Ascending aorta (tissue), 2 donors: ENCODE measurements at regions not wholly inside any gene's neighbourhood (a gene's known extent, or its start where the extent isn't known, plus 50 kb on each side); places are given as distances from the start of the nearest gene placed in this dataset.

ENCODE experiments used
- DNase-seq, 2 donors: peaks; one replicate each; pipeline ENCODE4 v3.0.0-alpha.2; 2019; ENCODE audit warnings: low spot score in 2 of 2
- H3K27ac ChIP-seq, 2 donors: fragments of 200-600 bp; sonication (generic); one replicate each; pipeline ENCODE4 v1.5.1; 2016 to 2017; ENCODE audit warnings: mild to moderate bottlenecking in 1 of 2
- H3K27me3 ChIP-seq: fragments of 200-600 bp; sonication (generic); one replicate; pipeline ENCODE4 v1.5.1; 2017
- H3K36me3 ChIP-seq, 2 donors: fragments of 200-600 bp; sonication (generic); one replicate each; pipeline ENCODE4 v1.5.1; 2016
- H3K4me1 ChIP-seq, 2 donors: fragments of 200-600 bp; sonication (generic); one replicate each; pipeline ENCODE4 v1.5.1; 2016 to 2017; ENCODE audit warnings: mild to moderate bottlenecking in 1 of 2
- H3K4me3 ChIP-seq, 2 donors: fragments of 200-600 bp; sonication (generic); one replicate each; pipeline ENCODE4 v1.5.1; 2016 to 2017; ENCODE audit warnings: mild to moderate bottlenecking in 1 of 2
- H3K9me3 ChIP-seq, 2 donors: fragments of 200-600 bp; sonication (generic); one replicate each; pipeline ENCODE4 v1.5.1; 2016
- CTCF ChIP-seq, 3 experiments: fragments of 200-600 bp in 2 of 3; fragments of 450-650 bp in 1 of 3; sonication (generic) in 2 of 3; IDR thresholded peaks; one replicate each; pipeline ENCODE4 v1.5.1; 2016 to 2019; ENCODE audit warnings: antibody characterized with exemption in 3 of 3, mild to moderate bottlenecking in 1 of 3, moderate library complexity in 1 of 3
- intact Hi-C: fragments of 100-400 bp; cut with DNase I; formaldehyde crosslinking; loops from one replicate; pipeline ENCODE4 v1.15.1; 2023

DNA sequence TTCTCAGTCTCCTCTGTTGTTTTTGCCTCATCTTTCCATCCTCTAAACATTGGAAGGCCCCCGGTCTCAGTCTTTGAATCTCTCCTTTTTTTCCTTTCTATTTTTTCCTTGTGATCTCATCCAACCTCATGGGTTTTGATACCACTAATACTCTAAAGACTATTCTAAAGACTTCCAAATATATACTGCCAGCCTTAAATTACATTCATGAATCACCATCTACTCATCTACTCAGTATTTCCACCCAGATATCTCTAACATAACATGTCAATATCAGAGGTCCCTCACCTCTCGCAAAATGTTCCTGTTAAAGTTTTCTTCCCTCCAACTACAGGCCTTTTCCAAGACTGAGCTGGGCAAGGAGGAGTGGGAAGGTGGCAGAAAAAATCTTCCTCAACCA lies 282.5 kb upstream of the TTC14 start:
- no peak for TF ChIP-seq CTCF (IDR thresholded peaks at IDR 0.05)
- no peak for DNase-seq
- intact Hi-C loops, result no loop called here
- no peak overlapping the region for H3K4me3 ChIP-seq
- no peaks in the 10 kb centered on the region for H3K4me1 ChIP-seq
- no peaks in the 10 kb centered on the region for H3K27me3 ChIP-seq
- H3K36me3 ChIP-seq, result no peaks in the 10 kb centered on the region
- no peak overlapping the region for H3K27ac ChIP-seq
- H3K9me3 ChIP-seq, result no peaks in the 10 kb centered on the region

DNA sequence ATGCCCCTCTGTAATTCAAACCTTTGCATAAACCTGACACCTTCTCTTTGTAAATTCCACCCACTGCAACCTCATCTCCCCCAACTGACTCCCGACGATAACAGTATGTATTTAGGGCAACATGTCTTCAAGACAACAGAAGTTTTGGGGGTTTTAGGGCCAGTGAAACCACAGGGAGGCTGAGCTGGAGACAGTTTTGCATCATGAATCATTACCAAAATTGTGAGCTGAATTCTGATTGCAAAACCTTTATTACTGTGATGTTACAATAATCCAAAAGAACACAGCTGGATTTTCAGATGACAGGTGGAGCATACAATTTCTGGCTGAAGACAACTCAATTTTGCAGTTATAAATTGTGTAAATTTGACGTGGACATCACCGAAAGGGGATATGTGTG lies 281.3 kb upstream of the TTC14 start:
- Histone ChIP-seq H3K4me1 (no peaks in the 10 kb centered on the region), H3K36me3 (no peaks in the 10 kb centered on the region), H3K4me3 (no peak overlapping the region), H3K27me3 (no peaks in the 10 kb centered on the region), H3K9me3 (no peaks in the 10 kb centered on the region), H3K27ac (no peak overlapping the region)
- TF ChIP-seq CTCF (IDR thresholded peaks at IDR 0.05), result no peak
- intact Hi-C loops, result no loop called here
- no peak for DNase-seq

DNA sequence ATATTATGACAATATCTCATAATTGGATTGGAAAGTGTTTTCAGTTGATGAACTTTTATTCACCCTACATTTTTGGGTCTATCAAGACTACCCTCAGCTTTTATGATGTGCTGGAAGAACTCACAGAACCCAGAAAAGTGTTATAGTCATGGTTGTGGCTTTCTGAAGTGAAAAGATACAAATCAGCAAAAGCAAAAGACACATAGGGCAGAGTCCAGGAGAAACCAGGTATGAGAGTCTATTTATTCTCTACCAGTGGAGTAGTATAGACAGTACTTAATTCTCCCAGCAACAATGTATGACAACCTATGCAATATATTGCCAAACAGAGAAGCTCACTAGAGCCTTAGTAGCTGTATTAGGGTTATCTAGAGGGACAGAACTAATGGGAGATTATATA lies 280.4 kb upstream of the TTC14 start:
- Histone ChIP-seq H3K27me3 (no peaks in the 10 kb centered on the region), H3K4me3 (no peak overlapping the region), H3K36me3 (no peaks in the 10 kb centered on the region), H3K4me1 (no peaks in the 10 kb centered on the region), H3K9me3 (no peaks in the 10 kb centered on the region), H3K27ac (no peak overlapping the region)
- no peak for TF ChIP-seq CTCF (IDR thresholded peaks at IDR 0.05)
- DNase-seq, result no peak
- intact Hi-C loops, result no loop called here

DNA sequence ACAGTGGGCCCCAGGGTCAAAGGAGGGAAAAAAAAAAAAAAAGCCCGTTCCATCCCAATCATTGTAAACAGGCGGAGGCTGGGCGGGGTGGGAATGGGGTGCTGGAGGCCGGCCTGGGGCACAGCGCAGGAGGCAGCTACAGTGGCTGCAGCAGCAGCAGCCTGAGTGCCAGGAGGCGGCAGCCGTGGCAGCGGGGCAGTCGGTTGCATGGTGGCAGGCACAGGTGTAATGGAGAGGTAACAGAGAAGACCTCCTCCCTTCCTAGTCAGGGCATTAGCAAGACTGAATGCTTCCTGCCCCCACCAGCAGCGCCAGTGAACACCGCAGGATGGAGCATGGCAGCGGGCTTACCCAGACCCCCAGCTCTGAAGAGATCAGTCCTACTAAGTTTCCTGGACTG lies 279.1 kb upstream of the TTC14 start:
- Histone ChIP-seq H3K27ac (no peak overlapping the region), H3K4me1 (no peaks in the 10 kb centered on the region), H3K4me3 (no peak overlapping the region), H3K27me3 (no peaks in the 10 kb centered on the region), H3K9me3 (no peaks in the 10 kb centered on the region), H3K36me3 (no peaks in the 10 kb centered on the region)
- TF ChIP-seq CTCF (IDR thresholded peaks at IDR 0.05), result no peak
- no peak for DNase-seq
- intact Hi-C loops, result no loop called here

DNA sequence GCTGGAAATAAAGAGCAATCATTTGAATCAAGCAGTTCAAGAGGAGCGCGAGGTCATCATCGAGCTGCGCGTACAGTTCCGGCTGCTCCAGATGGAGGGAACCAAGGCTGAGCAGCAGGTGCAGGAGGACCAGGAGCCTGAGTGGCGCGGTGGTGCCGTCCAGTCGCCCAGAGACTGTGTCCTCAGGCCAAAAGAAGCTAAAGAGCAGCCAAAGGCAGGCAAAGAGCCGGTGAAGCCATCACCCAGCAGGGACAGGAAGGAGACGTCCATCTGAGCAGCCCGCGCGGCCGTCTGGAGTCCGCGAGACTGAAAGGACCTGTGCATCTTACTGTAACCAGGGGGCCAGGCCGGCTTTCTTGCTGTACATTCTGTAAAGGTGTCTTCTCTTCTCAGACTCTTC lies 277.2 kb upstream of the TTC14 start:
- no peak for TF ChIP-seq CTCF (IDR thresholded peaks at IDR 0.05)
- no peak overlapping the region for H3K4me3 ChIP-seq

DNA sequence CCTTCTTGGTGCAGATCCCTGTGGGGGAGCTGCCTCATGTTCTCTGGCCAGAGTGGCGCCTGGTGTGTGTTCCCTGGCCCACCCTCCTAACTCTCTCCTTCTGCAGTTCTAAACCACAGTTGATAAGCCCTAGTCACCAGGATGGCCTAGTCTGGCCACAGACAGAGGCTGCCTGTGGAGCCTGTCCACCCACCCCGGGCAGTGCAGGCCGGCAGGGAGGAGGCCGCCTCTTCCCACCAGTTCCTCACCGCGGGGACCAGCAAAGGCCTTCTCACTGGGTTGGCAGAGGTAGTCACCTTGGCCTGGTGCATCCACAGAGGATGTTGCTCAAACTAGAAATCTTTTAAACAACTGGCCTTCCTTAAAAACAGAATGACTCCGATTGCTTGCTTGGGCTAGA lies 276.4 kb upstream of the TTC14 start:
- TF ChIP-seq CTCF (IDR thresholded peaks at IDR 0.05), result no peak
- Histone ChIP-seq H3K4me3 (no peak overlapping the region), H3K27me3 (no peaks in the 10 kb centered on the region), H3K36me3 (no peaks in the 10 kb centered on the region), H3K4me1 (no peaks in the 10 kb centered on the region), H3K9me3 (no peaks in the 10 kb centered on the region), H3K27ac (no peak overlapping the region)
- intact Hi-C loops, result no loop called here
- DNase-seq, result no peak

More for the DNA sequence above, 277.2 kb upstream of the TTC14 start:
- Histone ChIP-seq H3K9me3 (no peaks in the 10 kb centered on the region), H3K27ac (no peak overlapping the region), H3K36me3 (no peaks in the 10 kb centered on the region), H3K4me1 (no peaks in the 10 kb centered on the region), H3K27me3 (no peaks in the 10 kb centered on the region)
- intact Hi-C loops, result no loop called here
- no peak for DNase-seq
